SJSA1 (cell line): ENCODE measurements at regions not wholly inside any gene's neighbourhood (a gene's known extent, or its start where the extent isn't known, plus 50 kb on each side); places are given as distances from the start of the nearest gene placed in this dataset.
"Not testable (repeated sequence)": the region's sequence is repeated elsewhere in the genome, so short reads cannot be mapped to it uniquely, and the experiment has no call there.

ENCODE experiments used
- DNase-seq, 2 experiments: peaks; one replicate each; pipeline ENCODE4 v3.0.0-alpha.2; 2015 to 2020; ENCODE audit warnings: low spot score in 2 of 2, low read depth in 1 of 2
- H3K27ac ChIP-seq: fragments of 250-450 bp; sonication (Bioruptor Pico); 2 replicates; pipeline ENCODE4 v1.5.1; 2020; ENCODE audit warnings: mild to moderate bottlenecking, moderate library complexity
- H3K27me3 ChIP-seq: fragments of 250-450 bp; sonication (Bioruptor Pico); replicated peaks from 2 replicates; pipeline ENCODE4 v1.5.1; 2020; ENCODE audit warnings: mild to moderate bottlenecking, moderate library complexity
- H3K36me3 ChIP-seq: fragments of 250-450 bp; sonication (Bioruptor Pico); 2 replicates; pipeline ENCODE4 v1.5.1; 2020; ENCODE audit warnings: mild to moderate bottlenecking
- H3K4me1 ChIP-seq: fragments of 250-450 bp; sonication (Bioruptor Pico); replicated peaks from 2 replicates; pipeline ENCODE4 v1.6.1; 2021; ENCODE audit warnings: mild to moderate bottlenecking
- H3K4me3 ChIP-seq: fragments of 250-450 bp; sonication (Bioruptor Pico); 2 replicates; pipeline ENCODE4 v1.5.1; 2020; ENCODE audit warnings: mild to moderate bottlenecking
- H3K9me3 ChIP-seq: fragments of 250-450 bp; sonication (Bioruptor Pico); replicated peaks from 2 replicates; pipeline ENCODE4 v1.5.1; 2020; ENCODE audit warnings: mild to moderate bottlenecking

DNA sequence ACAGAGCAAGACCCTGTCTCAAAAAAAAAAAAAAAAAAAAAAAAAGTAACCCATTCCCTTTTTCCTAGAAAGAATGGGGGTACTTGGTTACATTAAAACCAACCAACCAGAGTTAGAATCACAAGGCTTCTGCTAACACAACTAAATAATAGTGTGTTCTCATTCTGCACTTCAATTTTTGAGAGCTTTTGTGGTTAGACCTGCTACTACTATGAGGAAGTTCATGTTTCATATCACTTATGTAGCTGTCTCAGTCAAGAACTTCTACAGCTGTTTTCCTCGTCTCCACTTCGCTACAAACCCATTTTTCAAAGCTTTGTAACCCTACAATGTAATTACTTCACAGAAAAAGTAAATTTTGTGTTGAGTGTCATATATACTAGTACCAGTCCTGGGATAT is 58.3 kb downstream of the PDHA2 start:
- no peak overlapping the region for H3K4me3 ChIP-seq
- H3K9me3 ChIP-seq, result no peaks in the 10 kb centered on the region; the same call in 1 of the 2 replicates
- DNase-seq, result no peak

DNA sequence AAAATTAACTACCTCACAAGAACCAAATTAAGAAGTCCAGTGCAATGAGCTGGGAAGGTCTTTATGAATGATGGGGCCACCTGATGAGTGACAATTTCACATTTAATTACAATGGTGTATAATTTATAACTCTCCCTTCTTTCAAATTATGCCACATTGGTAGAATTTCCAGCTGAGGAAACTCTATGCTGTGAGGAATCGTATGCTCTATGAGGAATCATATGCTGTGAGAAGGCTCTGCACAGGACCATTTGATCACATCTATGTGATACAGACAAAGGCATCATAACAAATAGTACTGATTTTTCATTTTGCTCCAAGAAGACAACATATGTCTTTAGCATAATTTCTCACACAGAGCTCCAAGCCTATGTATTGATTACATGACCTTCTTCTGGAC is 69.3 kb downstream of the PDHA2 start:
- DNase-seq, result no peak
- Histone ChIP-seq H3K27me3 (no peaks in the 10 kb centered on the region), H3K27ac (no peak overlapping the region), H3K9me3 (no peaks in the 10 kb centered on the region), H3K4me1 (no peaks in the 10 kb centered on the region), H3K36me3 (no peaks in the 10 kb centered on the region), H3K4me3 (no peak overlapping the region)

More for the DNA sequence above, 58.3 kb downstream of the PDHA2 start:
- Histone ChIP-seq H3K36me3 (no peaks in the 10 kb centered on the region), H3K27me3 (no peaks in the 10 kb centered on the region), H3K4me1 (no peaks in the 10 kb centered on the region), H3K27ac (no peak overlapping the region)

DNA sequence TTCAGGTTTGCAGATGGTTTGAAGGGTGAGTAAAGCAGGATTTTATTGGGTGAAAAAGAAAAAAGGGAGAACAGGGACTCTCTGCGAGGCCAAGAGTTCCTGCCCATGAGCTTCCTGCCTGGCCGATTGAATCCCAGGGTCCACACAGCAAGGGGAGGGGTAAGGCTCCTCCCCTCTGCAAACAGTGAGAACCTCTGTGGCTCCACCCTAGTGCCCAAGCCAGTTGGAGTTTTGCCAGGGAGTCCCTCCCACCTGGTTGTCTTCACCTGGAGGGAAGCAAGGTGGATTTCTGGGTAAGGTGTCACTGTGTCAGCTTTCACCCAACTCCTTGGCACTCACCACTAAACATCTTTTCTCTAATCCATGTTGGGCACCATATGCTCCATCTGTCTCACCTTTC is 70.9 kb downstream of the PDHA2 start:
- Histone ChIP-seq H3K9me3 (no peaks in the 10 kb centered on the region), H3K4me1 (no peaks in the 10 kb centered on the region), H3K4me3 (no peak overlapping the region), H3K27me3 (no peaks in the 10 kb centered on the region), H3K36me3 (no peaks in the 10 kb centered on the region), H3K27ac (no peak overlapping the region)
- no peak for DNase-seq

DNA sequence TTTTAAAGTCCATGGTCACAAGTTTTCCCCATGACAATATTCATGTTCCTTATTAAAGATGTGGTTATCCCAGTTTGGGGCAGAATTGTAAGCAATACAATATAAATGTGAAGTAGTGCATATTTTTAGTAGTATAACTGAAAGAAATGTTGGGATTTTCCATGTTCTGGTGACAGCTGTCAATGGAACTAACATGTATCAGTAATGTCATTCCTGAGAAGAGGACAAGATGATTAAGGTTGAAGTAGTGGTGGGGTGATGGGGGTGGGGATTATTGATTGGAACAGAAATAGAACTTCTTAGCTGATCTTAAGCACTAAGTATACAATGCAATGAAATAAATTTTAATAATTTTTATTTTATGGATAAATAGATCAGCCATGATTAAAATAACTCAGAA is 81.6 kb downstream of the PDHA2 start:
- Histone ChIP-seq H3K27ac (no peak overlapping the region), H3K4me1 (no peaks in the 10 kb centered on the region), H3K9me3 (no peaks in the 10 kb centered on the region), H3K27me3 (no peaks in the 10 kb centered on the region), H3K4me3 (no peak overlapping the region), H3K36me3 (no peaks in the 10 kb centered on the region)
- no peak for DNase-seq

DNA sequence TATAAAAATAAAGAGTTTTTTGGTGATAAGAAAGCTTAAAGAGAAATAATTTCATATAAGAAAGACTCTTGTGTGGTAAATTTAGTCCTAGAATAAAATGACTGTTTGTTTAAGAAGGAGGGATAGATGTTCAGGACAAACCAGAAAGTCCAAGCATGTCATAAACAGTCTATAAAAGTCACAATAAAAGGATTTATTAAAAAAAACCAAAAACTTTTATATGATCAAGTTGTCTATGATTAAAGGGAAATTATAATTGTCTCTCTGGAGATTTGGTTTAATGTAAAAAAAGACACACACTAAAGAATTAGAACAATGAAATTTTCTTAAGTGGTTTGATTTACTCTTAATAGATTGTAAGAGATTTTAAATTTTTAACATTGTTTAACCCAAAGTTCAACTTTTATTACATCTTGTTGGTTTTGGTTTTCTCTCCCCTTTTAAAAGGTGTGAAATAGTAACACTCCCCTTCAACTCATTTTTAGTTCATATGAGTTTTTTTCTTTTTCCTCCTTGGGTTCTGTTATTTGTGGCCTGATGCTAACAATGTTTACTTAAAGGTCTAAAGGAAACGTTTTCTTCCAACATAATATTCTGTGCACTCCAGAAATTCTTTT is 89.7 kb downstream of the PDHA2 start:
- no peaks in the 10 kb centered on the region for H3K4me1 ChIP-seq
- no peak for DNase-seq
- H3K9me3 ChIP-seq, result peaks cover 3% of the 10 kb centered on the region; the same call in 1 of the 2 replicates
- no peak overlapping the region for H3K4me3 ChIP-seq
- H3K36me3 ChIP-seq, result no peaks in the 10 kb centered on the region
- no peaks in the 10 kb centered on the region for H3K27me3 ChIP-seq
- no peak overlapping the region for H3K27ac ChIP-seq

DNA sequence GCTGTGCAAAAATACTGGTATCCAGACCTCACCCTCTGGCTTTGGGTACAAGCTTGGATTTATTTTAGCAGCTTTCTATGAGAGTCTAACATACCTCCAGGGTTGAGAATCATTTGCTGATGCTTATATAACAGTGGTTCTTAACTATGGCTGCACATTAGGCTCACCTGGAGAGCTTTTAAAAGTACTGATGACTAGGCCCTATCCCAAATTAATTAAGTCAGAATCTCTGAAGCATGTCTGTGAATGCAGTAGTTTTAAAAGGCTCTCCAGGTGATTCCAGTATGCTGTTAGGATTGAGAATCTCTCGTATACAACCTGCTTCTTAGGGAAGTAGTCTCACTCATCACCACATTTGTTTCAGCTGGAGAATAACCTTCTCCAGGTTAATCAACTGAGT is 99.2 kb downstream of the PDHA2 start:
- Histone ChIP-seq H3K27me3 (no peaks in the 10 kb centered on the region), H3K4me3 (no peak overlapping the region), H3K9me3 (no peaks in the 10 kb centered on the region), H3K27ac (no peak overlapping the region), H3K36me3 (no peaks in the 10 kb centered on the region), H3K4me1 (no peaks in the 10 kb centered on the region)
- DNase-seq, result no peak

DNA sequence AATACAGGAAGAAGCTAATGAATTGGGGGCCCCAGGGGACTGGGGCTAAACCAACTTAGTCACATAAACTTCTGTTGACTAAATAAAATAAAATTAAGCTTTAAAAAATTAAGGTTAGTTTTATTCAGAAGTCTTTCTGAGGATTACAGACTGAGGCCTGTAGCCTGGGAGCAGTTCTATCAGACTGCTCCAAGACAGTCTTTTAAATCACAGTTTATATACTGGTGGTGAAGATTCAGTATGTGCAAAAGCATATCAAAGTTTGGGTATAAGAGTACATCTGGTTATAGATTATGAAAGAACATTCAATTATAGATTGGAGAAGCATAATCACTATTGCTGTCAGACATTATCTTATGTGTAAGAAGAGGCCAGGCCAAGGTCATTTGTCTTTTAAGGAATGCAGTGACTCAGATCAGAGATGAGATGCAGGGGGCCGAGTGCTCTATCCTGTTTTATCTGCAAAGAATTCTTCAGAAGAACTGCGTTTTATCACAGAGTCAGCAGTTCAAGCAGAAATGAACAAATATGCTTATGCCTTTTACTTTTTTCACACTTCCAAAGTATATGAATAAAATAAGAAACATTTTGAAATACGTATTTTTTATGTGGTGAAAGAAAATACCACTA is 109.4 kb downstream of the PDHA2 start:
- Histone ChIP-seq H3K9me3 (no peaks in the 10 kb centered on the region; the same call in 1 of the 2 replicates), H3K36me3 (no peaks in the 10 kb centered on the region), H3K27ac (no peak overlapping the region), H3K4me3 (no peak overlapping the region), H3K27me3 (no peaks in the 10 kb centered on the region), H3K4me1 (no peaks in the 10 kb centered on the region)
- DNase-seq, result no peak

DNA sequence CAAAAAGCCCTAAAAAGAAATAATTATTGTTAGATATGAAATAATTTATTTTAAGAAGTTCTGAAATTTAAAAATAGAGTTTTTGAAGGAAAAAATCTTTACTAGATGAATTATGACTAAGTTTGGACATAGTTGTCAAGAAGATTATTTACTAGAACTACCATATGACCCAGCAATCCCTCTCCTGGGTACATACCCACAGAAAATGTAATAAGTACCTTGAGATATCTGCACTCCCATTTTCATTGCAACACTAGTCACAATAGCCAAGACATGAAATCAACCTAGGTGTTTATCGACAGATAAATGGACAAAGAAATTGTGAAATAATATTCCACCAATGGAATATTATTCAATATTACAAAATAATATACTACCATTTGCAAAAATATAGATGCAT is 109.9 kb downstream of the PDHA2 start:
- H3K27me3 ChIP-seq, result no peaks in the 10 kb centered on the region
- H3K4me3 ChIP-seq, result no peak overlapping the region
- H3K27ac ChIP-seq, result no peak overlapping the region

DNA sequence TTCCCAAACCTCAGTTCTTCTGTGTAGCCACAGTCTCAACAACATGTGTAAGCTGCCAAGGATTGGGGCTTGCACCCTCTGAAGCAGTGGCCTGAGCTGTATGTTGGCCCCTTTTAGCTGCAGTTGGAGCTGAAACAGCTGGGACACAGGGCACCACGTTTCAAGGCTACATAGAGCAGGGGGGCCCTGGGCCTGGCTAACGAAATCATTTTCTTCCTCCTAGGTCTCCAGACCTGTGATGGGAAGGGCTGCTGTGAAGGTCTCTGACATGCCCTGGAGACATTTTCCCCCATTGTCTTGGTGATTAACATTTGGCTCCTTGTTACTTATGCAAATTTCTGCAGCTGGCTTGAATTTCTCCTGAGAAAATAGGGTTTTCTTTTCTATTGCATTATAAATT is 112.6 kb downstream of the PDHA2 start:
- DNase-seq, H3K9me3 ChIP-seq: not testable (repeated sequence)

More for the DNA sequence above, 109.9 kb downstream of the PDHA2 start:
- Histone ChIP-seq H3K9me3 (no peaks in the 10 kb centered on the region; the same call in 1 of the 2 replicates), H3K4me1 (no peaks in the 10 kb centered on the region), H3K36me3 (no peaks in the 10 kb centered on the region)
- DNase-seq, result no peak

DNA sequence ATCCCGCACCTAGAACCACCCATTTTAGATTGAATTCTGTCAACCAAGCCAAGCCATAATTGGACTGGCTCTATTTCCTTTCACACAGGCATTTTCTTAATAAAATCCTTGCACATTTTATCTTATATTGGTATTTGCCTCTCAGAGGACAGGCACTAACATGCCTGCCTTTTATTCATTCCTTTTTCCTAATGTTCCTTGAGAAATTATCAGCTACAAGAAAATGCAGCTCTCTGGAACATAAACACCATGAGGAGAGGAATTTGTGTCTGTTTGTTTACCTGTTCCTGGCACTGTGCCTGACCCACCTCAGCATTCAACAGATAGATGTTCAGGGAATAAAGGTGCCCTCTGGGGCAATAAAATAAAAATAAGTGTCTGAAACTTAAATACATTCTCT is 116.2 kb downstream of the PDHA2 start:
- Histone ChIP-seq H3K4me3 (no peak overlapping the region), H3K27me3 (no peaks in the 10 kb centered on the region), H3K27ac (no peak overlapping the region), H3K9me3 (no peaks in the 10 kb centered on the region), H3K36me3 (no peaks in the 10 kb centered on the region), H3K4me1 (no peaks in the 10 kb centered on the region)
- no peak for DNase-seq

More for the DNA sequence above, 112.6 kb downstream of the PDHA2 start:
- H3K27me3 ChIP-seq, H3K4me1 ChIP-seq, H3K36me3 ChIP-seq, H3K27ac ChIP-seq, H3K4me3 ChIP-seq: not testable (repeated sequence)

DNA sequence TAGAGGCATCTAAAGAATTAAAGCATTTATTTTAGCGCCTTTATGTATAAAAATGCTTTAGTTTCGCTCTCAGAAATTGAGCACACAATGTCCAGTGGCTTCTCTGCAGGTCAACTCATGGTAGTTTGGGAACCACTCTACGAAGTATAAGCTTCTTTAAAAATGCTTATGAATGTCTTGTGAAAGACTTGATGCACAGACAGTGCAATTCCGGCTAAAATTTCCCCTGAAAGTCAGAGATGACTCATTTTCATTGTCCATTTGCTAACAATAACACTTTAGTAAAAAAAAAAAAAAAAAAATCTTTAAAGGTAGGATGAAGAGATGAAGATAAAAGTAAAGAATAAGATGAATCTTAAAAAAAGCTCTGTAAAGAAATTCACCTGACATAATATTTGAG is 117.2 kb downstream of the PDHA2 start:
- no peak overlapping the region for H3K27ac ChIP-seq
- H3K4me3 ChIP-seq, result no peak overlapping the region
- no peaks in the 10 kb centered on the region for H3K4me1 ChIP-seq
- no peaks in the 10 kb centered on the region for H3K36me3 ChIP-seq
- no peak for DNase-seq
- no peaks in the 10 kb centered on the region for H3K9me3 ChIP-seq
- no peaks in the 10 kb centered on the region for H3K27me3 ChIP-seq

DNA sequence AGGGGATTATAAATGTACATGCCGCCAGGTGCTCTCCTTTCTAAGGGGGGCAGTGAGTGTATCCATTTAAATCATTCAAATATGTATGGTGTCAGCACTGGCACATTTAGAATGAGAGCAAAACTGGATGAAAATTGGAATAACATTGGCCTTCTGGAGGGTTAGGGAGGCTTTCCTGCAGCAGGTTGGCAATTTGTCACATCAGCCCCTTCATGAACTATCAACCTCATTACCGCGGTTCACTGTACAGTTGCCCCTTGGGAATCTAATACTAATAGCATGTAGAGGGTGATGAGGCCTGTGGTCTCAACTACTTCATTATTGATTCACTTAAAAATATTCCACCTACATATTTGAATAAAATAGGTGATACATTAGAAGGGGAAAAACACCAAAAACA is 117.9 kb downstream of the PDHA2 start:
- no peak for DNase-seq
- H3K36me3 ChIP-seq, result no peaks in the 10 kb centered on the region
- H3K4me1 ChIP-seq, result no peaks in the 10 kb centered on the region
- H3K9me3 ChIP-seq, result no peaks in the 10 kb centered on the region
- no peak overlapping the region for H3K4me3 ChIP-seq
- no peaks in the 10 kb centered on the region for H3K27me3 ChIP-seq
- no peak overlapping the region for H3K27ac ChIP-seq

DNA sequence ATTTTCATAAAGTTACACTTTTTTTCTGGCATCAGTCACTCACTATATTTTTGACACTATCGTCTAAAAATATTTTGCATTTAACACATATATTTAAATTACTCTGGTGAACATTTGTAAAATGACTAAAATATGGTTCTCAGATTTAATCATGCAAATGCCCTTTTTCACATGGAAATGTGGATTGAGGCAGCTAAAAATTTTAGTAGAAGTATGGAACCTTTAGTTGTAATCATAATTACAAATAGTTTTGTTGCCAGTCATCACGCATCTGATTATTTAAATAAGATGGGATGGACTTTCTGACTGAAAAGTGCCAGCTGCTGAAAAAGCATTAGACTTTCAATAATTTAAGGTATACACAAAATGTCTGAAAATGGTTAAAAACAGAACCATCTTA is 119.3 kb downstream of the PDHA2 start:
- Histone ChIP-seq H3K27me3 (no peaks in the 10 kb centered on the region), H3K9me3 (no peaks in the 10 kb centered on the region), H3K4me1 (no peaks in the 10 kb centered on the region), H3K4me3 (no peak overlapping the region), H3K27ac (no peak overlapping the region), H3K36me3 (no peaks in the 10 kb centered on the region)
- DNase-seq, result no peak

DNA sequence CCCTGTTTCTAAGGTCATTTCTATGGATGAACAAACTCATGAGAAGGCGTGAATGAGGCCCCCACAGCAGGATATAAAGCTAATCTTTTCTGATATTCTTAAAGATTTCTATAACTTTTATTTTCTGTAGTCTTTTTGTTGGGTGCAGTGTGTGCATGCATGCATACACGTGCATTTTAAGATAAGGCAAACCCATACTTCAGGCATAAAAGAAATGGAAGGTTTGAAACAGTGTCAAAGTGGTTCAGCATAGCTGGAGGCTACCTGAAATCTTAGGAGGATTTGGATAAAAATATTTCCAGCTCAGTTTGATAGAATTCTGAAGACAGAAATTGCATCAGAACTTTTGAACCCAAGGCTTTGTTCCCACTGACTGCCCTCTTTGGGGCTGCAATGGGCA is 119.7 kb downstream of the PDHA2 start:
- no peaks in the 10 kb centered on the region for H3K9me3 ChIP-seq
- H3K4me3 ChIP-seq, result no peak overlapping the region
- no peak overlapping the region for H3K27ac ChIP-seq
- no peaks in the 10 kb centered on the region for H3K4me1 ChIP-seq
- H3K36me3 ChIP-seq, result no peaks in the 10 kb centered on the region
- no peaks in the 10 kb centered on the region for H3K27me3 ChIP-seq
- DNase-seq, result no peak

DNA sequence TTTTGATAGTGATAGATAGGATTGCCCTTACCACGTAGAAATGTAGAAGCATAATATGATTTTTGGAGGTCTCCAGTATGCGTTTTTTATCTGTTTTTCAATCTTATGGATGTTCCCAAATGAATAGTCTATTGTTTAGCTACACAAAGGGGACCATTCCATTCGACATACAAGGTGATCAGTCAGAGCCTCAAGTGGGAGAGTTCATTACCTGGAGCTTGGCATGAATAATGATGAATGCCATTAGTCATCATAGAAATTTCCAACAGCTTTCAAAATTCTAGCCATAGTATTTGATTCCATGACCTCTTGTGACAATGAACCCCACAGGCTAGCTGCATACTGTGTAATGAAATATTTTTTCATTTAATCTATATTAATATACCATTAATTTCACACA is 123.6 kb downstream of the PDHA2 start:
- no peaks in the 10 kb centered on the region for H3K36me3 ChIP-seq
- H3K4me3 ChIP-seq, result no peak overlapping the region
- no peak overlapping the region for H3K27ac ChIP-seq
- DNase-seq, result no peak
- H3K4me1 ChIP-seq, result no peaks in the 10 kb centered on the region
- no peaks in the 10 kb centered on the region for H3K27me3 ChIP-seq
- no peaks in the 10 kb centered on the region for H3K9me3 ChIP-seq
